ENCODE measurements at regions not wholly inside any gene's neighbourhood (a gene's known extent, or its start where the extent isn't known, plus 50 kb on each side); places are given as distances from the start of the nearest gene placed in this dataset.

GRCh38 chr10:84933402-84933801 is 605.0 kb downstream of the CCSER2 start:
- TF ChIP-seq EP300 (IDR thresholded peaks at IDR 0.05; ENCODE audit: low read length): no peak
- no peak for TF ChIP-seq ZNF644 (tag; IDR thresholded peaks at IDR 0.05; ENCODE audit: low read depth)
- TF ChIP-seq TBP (optimal IDR thresholded peaks at IDR 0.05; ENCODE audit: low read depth, low read length): no peak
- no peak for TF ChIP-seq FIP1L1 (IDR thresholded peaks at IDR 0.05; ENCODE audit: low read depth, low read length, poor library complexity, severe bottlenecking)
- no peak for TF ChIP-seq BCL6 (CRISPR knock-in tag; IDR thresholded peaks at IDR 0.05)
- no peak for TF ChIP-seq YY1 (IDR thresholded peaks at IDR 0.05; ENCODE audit: borderline replicate concordance in 1 of 3, control insufficient read depth in 1 of 3, extremely low read depth in 1 of 3, insufficient read depth in 3 of 3, insufficient read length in 1 of 3, insufficient replicate concordance in 2 of 3, low read depth in 1 of 3, low read length in 2 of 3)
- no peak for TF ChIP-seq ZNF121 (CRISPR knock-in tag; conservative IDR thresholded peaks at IDR 0.05)
- TF ChIP-seq CTCF (IDR thresholded peaks at IDR 0.05 in 2 of 3, conservative IDR thresholded peaks at IDR 0.05 in 1 of 3; ENCODE audit: insufficient read depth in 2 of 3, low read depth in 1 of 3, low read length in 3 of 3): no peak
- TF ChIP-seq TBL1XR1 (IDR thresholded peaks at IDR 0.05; ENCODE audit: low read length in 2 of 2): no peak
- TF ChIP-seq TAF1 (IDR thresholded peaks at IDR 0.05; ENCODE audit: control insufficient read depth, extremely low read depth, insufficient read depth, low read length, severe bottlenecking): no peak
- TF ChIP-seq JUN (IDR thresholded peaks at IDR 0.05; ENCODE audit: borderline replicate concordance, low read depth, low read length): no peak
- TF ChIP-seq JUN (CRISPR knock-in tag; IDR thresholded peaks at IDR 0.05; ENCODE audit: borderline replicate concordance): no peak
- no peak for TF ChIP-seq ZNF165 (CRISPR knock-in tag; IDR thresholded peaks at IDR 0.05; ENCODE audit: borderline replicate concordance)

All from K562 (cell line).